ENCODE measurements at regions not wholly inside any gene's neighbourhood (a gene's known extent, or its start where the extent isn't known, plus 50 kb on each side); places are given as distances from the start of the nearest gene placed in this dataset.
A peak's percentile ranks its signal among the peaks of the same experiment; 100 is the strongest.

- H3K4me3 Mint-ChIP-seq, result no peak overlapping the region
- no peaks in the 10 kb centered on the region for H3K9me3 Mint-ChIP-seq (ENCODE audit: low read depth)
- no peaks in the 10 kb centered on the region for H3K27me3 Mint-ChIP-seq
- DNase-seq, result no peak
- no peaks in the 10 kb centered on the region for H3K4me1 Mint-ChIP-seq
- no peak for ATAC-seq
- H3K36me3 Mint-ChIP-seq, result no peaks in the 10 kb centered on the region
- no peak overlapping the region for H3K27ac Mint-ChIP-seq
- CTCF ChIA-PET, result no interaction called here
These were observed 263.3 kb upstream of the ADAMTS16 start for GRCh38 chr5:4876804-4877203.

GRCh38 chr5:4877579-4877978 is 262.6 kb upstream of the ADAMTS16 start:
- H3K27ac Mint-ChIP-seq, result no peak overlapping the region
- no peaks in the 10 kb centered on the region for H3K36me3 Mint-ChIP-seq
- H3K4me1 Mint-ChIP-seq, result no peaks in the 10 kb centered on the region
- CTCF ChIA-PET, result no interaction called here
- ATAC-seq (no peak), DNase-seq (no peak)
- no peaks in the 10 kb centered on the region for H3K27me3 Mint-ChIP-seq
- no peaks in the 10 kb centered on the region for H3K9me3 Mint-ChIP-seq (ENCODE audit: low read depth)
- H3K4me3 Mint-ChIP-seq, result no peak overlapping the region

GRCh38 chr5:4879075-4879474 is 261.1 kb upstream of the ADAMTS16 start:
- DNase-seq (no peak), ATAC-seq (no peak)
- CTCF ChIA-PET, result interaction anchor here (1.3 to 1.7 kb wide), 2 partner anchors 11 to 63 kb away, joined by 3 to 6 read pairs; no protein-coding TSS in a partner anchor
- H3K9me3 Mint-ChIP-seq (ENCODE audit: low read depth), result no peaks in the 10 kb centered on the region
- no peak overlapping the region for H3K4me3 Mint-ChIP-seq
- no peak overlapping the region for H3K27ac Mint-ChIP-seq
- H3K36me3 Mint-ChIP-seq, result no peaks in the 10 kb centered on the region
- H3K27me3 Mint-ChIP-seq, result no peaks in the 10 kb centered on the region
- H3K4me1 Mint-ChIP-seq, result no peaks in the 10 kb centered on the region

DNA sequence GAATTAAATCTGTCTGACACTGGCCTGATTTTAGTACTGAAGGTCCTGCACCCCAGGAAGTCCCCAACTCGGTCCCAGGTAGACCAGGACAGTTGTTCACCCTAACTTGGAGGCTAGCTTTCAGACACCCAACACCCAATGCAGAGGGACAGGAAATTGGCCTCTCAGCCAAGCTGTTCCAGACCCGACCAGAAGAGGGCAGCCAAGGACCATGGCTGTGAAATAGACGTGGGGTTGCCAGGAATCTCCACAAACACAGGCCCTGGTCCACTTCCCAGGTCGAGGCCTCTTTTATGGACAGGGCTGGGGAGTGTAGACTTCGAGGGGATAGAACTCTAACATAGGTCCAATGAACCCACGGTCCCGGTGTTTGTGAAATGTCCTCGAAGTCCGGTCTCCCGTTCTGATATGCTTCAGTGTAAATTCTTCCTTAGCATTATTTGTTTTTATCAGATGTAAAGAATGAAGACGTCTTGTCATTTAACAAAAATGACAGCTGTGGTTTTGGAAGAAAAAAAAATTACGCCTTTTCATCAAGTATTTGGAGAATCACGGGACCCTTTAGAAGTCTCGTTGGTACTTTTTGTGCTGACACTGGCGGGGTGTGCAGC is 260.3 kb upstream of the ADAMTS16 start:
- CTCF ChIA-PET, result interaction anchor here (1.3 to 1.7 kb wide), 2 partner anchors 12 to 62 kb away, joined by 3 to 6 read pairs; no protein-coding TSS in a partner anchor
- no peak for ATAC-seq
- H3K27ac Mint-ChIP-seq, result no peak overlapping the region

DNA sequence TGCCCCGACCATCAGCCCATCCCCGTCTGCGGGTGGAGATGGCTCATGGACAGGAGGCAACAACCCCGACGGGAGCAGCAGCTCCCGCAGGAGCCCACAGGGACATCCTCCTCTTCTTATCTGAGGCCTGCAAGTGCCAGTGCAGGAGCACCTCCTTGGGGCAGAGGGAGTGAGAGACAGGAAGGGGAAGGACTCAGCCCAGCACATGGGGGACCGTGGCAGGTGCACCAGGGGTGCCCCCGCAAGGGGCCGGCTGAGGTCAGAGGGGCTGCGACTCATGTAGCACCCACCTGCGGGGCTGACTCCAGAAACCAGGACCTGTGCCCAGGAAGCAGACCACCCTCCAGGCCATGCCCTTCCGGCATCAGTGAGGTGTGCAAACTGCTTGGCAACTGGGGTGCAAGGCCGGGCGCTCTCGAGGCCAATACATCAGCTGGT is 259.8 kb upstream of the ADAMTS16 start:
- no peak overlapping the region for H3K4me3 Mint-ChIP-seq
- no peak for ATAC-seq
- no peak overlapping the region for H3K27ac Mint-ChIP-seq
- H3K36me3 Mint-ChIP-seq, result no peaks in the 10 kb centered on the region
- no peaks in the 10 kb centered on the region for H3K4me1 Mint-ChIP-seq
- CTCF ChIA-PET, result interaction anchor here (1.3 to 1.7 kb wide), 2 partner anchors 12 to 62 kb away, joined by 3 to 6 read pairs; no protein-coding TSS in a partner anchor
- peaks cover under 1% of the 10 kb centered on the region for H3K9me3 Mint-ChIP-seq (ENCODE audit: low read depth)
- DNase-seq, result no peak
- H3K27me3 Mint-ChIP-seq, result no peaks in the 10 kb centered on the region

More for the DNA sequence above, 260.3 kb upstream of the ADAMTS16 start:
- no peak overlapping the region for H3K4me3 Mint-ChIP-seq
- H3K27me3 Mint-ChIP-seq, result no peaks in the 10 kb centered on the region
- H3K4me1 Mint-ChIP-seq, result no peaks in the 10 kb centered on the region
- no peaks in the 10 kb centered on the region for H3K9me3 Mint-ChIP-seq (ENCODE audit: low read depth)
- H3K36me3 Mint-ChIP-seq, result no peaks in the 10 kb centered on the region
- peak; percentile 56 for DNase-seq

DNA sequence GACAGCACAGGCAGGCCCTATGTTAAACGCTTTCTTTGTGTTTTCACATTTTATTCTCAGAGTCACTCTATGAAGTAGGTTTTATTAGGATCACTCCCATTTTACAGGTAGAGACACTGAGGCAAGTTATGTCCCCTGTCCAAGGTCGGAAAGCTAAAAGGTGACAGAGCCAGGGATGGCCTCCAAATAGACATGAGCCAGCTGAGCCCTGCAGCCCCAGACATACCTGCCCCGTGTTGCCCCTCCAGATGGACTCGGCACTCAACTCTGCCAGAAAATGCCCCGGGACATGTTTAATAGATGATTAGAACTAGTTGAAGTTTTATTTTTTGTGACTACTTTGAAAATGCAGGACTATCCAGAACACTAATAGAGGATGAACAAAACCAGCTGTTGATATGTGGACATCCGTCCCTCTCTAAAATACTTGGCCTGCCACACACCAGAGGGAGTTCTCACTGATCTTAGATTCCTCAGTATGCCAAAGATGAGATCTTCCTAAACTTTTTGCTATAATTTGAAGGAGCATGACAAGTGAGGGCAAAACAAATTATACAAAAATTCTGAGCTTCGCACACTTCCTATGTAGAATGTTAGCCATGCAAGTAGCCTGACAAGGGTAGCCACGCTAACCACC is 258.6 kb upstream of the ADAMTS16 start:
- DNase-seq (no peak), ATAC-seq (no peak)
- Mint-ChIP-seq H3K4me3 (no peak overlapping the region), H3K27me3 (no peaks in the 10 kb centered on the region), H3K36me3 (no peaks in the 10 kb centered on the region), H3K27ac (no peak overlapping the region), H3K4me1 (no peaks in the 10 kb centered on the region), H3K9me3 (ENCODE audit: low read depth) (peaks cover 4% of the 10 kb centered on the region)
- CTCF ChIA-PET, result no interaction called here

DNA sequence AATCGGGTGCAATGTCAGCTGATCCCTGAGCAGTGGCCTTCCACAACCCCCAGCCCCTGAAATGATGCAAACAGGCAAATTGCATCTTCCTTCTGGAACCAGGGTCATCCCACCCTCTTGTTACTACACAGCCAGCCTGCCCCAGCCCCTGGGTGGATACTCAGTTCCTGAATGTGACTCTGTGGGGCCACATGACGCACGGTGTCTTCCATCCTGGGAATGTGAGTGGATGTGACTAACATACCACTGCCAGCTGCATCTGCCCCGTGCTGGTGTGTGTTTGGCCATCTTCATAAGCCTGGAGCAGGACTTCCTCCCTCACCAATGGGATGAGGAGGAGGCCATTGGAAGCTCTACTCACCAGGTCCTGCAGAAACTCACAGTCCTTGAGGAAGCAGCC is 257.9 kb upstream of the ADAMTS16 start:
- Mint-ChIP-seq H3K27me3 (no peaks in the 10 kb centered on the region), H3K4me3 (no peak overlapping the region), H3K4me1 (no peaks in the 10 kb centered on the region), H3K36me3 (no peaks in the 10 kb centered on the region), H3K27ac (no peak overlapping the region), H3K9me3 (ENCODE audit: low read depth) (peaks cover 4% of the 10 kb centered on the region)
- DNase-seq (no peak), ATAC-seq (no peak)
- CTCF ChIA-PET, result no interaction called here

DNA sequence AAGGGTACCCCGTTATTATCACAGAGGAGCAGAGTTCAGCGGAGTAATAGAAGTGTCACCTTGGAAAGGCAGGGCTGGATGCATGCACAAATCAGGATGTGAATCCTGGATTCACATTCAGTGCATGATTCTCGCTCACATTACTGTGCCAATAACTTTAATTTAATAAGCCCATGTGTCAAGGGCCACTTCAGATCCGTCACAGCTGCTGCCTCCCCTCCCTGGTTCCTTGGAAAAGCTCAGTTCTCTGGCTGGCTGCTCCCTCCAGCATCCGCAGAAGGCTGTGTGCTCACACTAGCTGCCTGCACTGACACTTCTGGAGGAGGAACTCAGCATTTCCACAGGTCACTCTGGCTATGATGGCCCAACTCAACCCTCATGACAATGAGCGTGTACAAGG is 256.8 kb upstream of the ADAMTS16 start:
- peaks cover 4% of the 10 kb centered on the region for H3K9me3 Mint-ChIP-seq (ENCODE audit: low read depth)
- H3K36me3 Mint-ChIP-seq, result no peaks in the 10 kb centered on the region
- H3K4me3 Mint-ChIP-seq, result no peak overlapping the region
- no peak overlapping the region for H3K27ac Mint-ChIP-seq
- CTCF ChIA-PET, result no interaction called here
- no peaks in the 10 kb centered on the region for H3K4me1 Mint-ChIP-seq
- no peaks in the 10 kb centered on the region for H3K27me3 Mint-ChIP-seq
- no peak for ATAC-seq
- no peak for DNase-seq

DNA sequence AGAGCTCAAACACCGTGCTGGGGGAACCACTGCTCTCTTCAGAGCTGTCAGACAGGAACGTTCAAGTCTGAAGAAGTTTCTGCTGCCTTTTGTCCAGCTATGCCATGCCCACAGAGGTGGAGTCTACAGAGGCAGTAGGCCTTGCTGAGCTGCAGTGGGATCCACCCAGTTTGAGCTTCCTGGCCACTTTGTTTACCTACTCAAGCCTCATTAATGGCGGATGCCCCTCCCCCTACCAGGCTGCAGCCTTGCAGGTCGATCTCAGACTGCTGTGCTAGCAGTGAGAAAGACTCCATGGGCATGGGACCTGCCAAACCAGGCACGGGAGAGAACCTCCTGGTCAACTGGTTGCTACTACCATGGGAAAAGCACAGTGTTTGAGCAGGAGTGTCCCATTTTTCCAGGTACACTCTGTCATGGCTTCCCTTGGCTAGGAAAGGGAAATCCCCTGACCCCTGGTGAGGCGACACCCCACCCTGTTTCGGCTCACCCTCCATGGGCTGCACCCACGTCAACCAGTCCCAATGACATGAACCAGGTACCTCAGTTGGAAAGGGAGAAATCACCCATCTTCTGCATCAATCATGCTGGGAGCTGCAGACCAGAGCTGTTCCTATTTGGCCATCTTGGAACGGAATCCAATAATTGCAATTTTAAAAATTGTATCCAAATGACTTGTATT is 246.9 kb upstream of the ADAMTS16 start:
- ATAC-seq, result no peak
- no peaks in the 10 kb centered on the region for H3K27me3 Mint-ChIP-seq
- no peaks in the 10 kb centered on the region for H3K36me3 Mint-ChIP-seq
- CTCF ChIA-PET, result no interaction called here
- DNase-seq, result no peak
- H3K27ac Mint-ChIP-seq, result no peak overlapping the region
- peaks cover 5% of the 10 kb centered on the region for H3K9me3 Mint-ChIP-seq (ENCODE audit: low read depth)
- H3K4me3 Mint-ChIP-seq, result no peak overlapping the region
- no peaks in the 10 kb centered on the region for H3K4me1 Mint-ChIP-seq

GRCh38 chr5:4896328-4896727 is 243.8 kb upstream of the ADAMTS16 start:
- DNase-seq (no peak), ATAC-seq (no peak)
- H3K36me3 Mint-ChIP-seq, result no peaks in the 10 kb centered on the region
- H3K27me3 Mint-ChIP-seq, result no peaks in the 10 kb centered on the region
- CTCF ChIA-PET, result no interaction called here
- H3K4me3 Mint-ChIP-seq, result no peak overlapping the region
- H3K9me3 Mint-ChIP-seq (ENCODE audit: low read depth), result peaks cover 5% of the 10 kb centered on the region
- H3K27ac Mint-ChIP-seq, result no peak overlapping the region
- no peaks in the 10 kb centered on the region for H3K4me1 Mint-ChIP-seq

GRCh38 chr5:4901305-4901811 is 238.8 kb upstream of the ADAMTS16 start:
- Mint-ChIP-seq H3K9me3 (ENCODE audit: low read depth) (peaks cover 7% of the 10 kb centered on the region), H3K27ac (no peak overlapping the region), H3K4me3 (no peak overlapping the region), H3K36me3 (no peaks in the 10 kb centered on the region), H3K27me3 (no peaks in the 10 kb centered on the region), H3K4me1 (no peaks in the 10 kb centered on the region)
- DNase-seq (no peak), ATAC-seq (no peak)
- CTCF ChIA-PET, result no interaction called here

GRCh38 chr5:4901924-4902323 is 238.2 kb upstream of the ADAMTS16 start:
- ATAC-seq (no peak), DNase-seq (no peak)
- Mint-ChIP-seq H3K27ac (no peak overlapping the region), H3K4me3 (no peak overlapping the region), H3K9me3 (ENCODE audit: low read depth) (peaks cover 5% of the 10 kb centered on the region), H3K27me3 (no peaks in the 10 kb centered on the region), H3K4me1 (no peaks in the 10 kb centered on the region), H3K36me3 (no peaks in the 10 kb centered on the region)
- CTCF ChIA-PET, result no interaction called here

DNA sequence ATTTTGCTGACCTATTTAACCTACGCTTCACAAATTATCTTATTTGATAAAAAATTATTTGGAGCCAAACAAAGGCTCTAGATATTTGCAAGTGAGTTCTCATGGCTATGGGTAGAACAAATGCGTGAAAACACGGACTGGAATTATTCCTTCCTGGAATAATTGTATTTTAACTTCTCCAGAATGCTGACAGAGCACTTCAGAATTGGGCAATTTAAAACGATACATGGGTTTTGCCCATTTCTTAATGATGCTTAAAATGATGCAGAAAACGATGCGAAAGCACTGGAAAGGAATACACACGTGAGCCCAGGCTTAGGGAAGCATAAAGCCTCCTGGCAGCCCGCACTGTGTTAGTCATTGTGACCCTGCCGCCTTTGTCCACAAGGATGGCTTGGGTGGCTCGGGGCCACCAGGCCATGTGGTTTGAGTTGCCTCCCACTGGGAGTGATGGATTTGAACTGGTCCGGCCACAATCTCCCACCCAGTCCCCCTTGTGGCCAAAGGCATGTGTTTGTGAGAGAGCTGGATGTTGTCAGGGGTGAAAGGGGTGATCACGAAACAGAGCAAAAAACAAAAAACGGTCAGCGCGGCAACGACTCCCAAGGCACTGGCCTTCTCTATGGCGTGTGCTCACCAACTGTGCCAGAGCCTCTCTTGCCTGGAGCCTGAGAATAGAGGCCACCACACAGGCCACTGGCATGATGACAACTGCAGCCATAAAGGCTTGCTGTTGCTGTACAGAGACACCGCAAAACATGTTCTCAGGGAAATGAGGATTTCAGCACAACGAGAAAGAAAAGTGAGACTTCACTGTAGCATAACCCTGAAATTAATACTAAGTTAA is 234.2 kb upstream of the ADAMTS16 start:
- CTCF ChIA-PET, result no interaction called here
- no peak overlapping the region for H3K27ac Mint-ChIP-seq
- H3K9me3 Mint-ChIP-seq (ENCODE audit: low read depth), result peaks cover 2% of the 10 kb centered on the region
- H3K27me3 Mint-ChIP-seq, result no peaks in the 10 kb centered on the region
- no peaks in the 10 kb centered on the region for H3K36me3 Mint-ChIP-seq
- no peak for ATAC-seq
- no peak for DNase-seq
- H3K4me3 Mint-ChIP-seq, result no peak overlapping the region
- no peaks in the 10 kb centered on the region for H3K4me1 Mint-ChIP-seq

All from activated CD8-positive, alpha-beta memory T cell treated with anti-CD3 and anti-CD28 coated beads, Interleukin-2, amount 10 ng/mL, durations not matched to agents 7 days and 5 days (primary cell).